Natural killer cell (primary cell): ENCODE measurements at regions not wholly inside any gene's neighbourhood (a gene's known extent, or its start where the extent isn't known, plus 50 kb on each side); places are given as distances from the start of the nearest gene placed in this dataset.

Experiments used
- ATAC-seq, 3 donors: fragments of 150-1000 bp in 2 of 3; fragments of 200-7000 bp in 1 of 3; cut with Tn5 transposase; 1 replicate in 1 of 3; 2 replicates in 2 of 3; pipeline ENCODE4 v1.10.0; 2021; ENCODE audit warnings: mild to moderate bottlenecking in 2 of 3, moderate library complexity in 2 of 3
- DNase-seq, 2 donors: peaks; one replicate each; pipeline versions ENCODE4 v3.0.0 to v3.0.0-alpha.2; 2013 to 2021; ENCODE audit warnings: mixed read lengths in 1 of 2
- H3K27ac ChIP-seq: one replicate; pipeline ENCODE4 v1.5.1; 2013; ENCODE audit warnings: mild to moderate bottlenecking, low read length
- H3K27me3 ChIP-seq: one replicate; pipeline ENCODE4 v1.6.1; 2013; ENCODE audit warnings: low read length; ENCODE audit not compliant: control insufficient read depth, insufficient read depth
- H3K36me3 ChIP-seq: one replicate; pipeline ENCODE4 v1.6.1; 2013; ENCODE audit warnings: low read length; ENCODE audit not compliant: control insufficient read depth, insufficient read depth
- H3K4me1 ChIP-seq: one replicate; pipeline ENCODE4 v1.6.1; 2013; ENCODE audit warnings: low read length; ENCODE audit not compliant: control insufficient read depth, insufficient read depth
- H3K4me3 ChIP-seq: one replicate; pipeline ENCODE4 v1.5.1; 2013; ENCODE audit warnings: low read length
- H3K9me3 ChIP-seq: one replicate; pipeline ENCODE4 v1.6.1; 2013; ENCODE audit warnings: low read length; ENCODE audit not compliant: control insufficient read depth, insufficient read depth
- H3K27ac Mint-ChIP-seq, 2 donors: one replicate each; pipeline ENCODE4 v1.8.0; 2022; ENCODE audit warnings: mild to moderate bottlenecking in 2 of 2, mixed read lengths in 2 of 2, moderate library complexity in 1 of 2
- H3K27me3 Mint-ChIP-seq, 2 donors: one replicate each; pipeline ENCODE4 v1.8.0; 2022; ENCODE audit warnings: low read depth in 2 of 2, mixed read lengths in 2 of 2
- H3K36me3 Mint-ChIP-seq: one replicate; pipeline ENCODE4 v1.8.0; 2022; ENCODE audit warnings: mixed read lengths
- H3K4me1 Mint-ChIP-seq, 2 donors: one replicate each; pipeline ENCODE4 v1.8.0; 2022; ENCODE audit warnings: mixed read lengths in 2 of 2
- H3K4me3 Mint-ChIP-seq: one replicate; pipeline ENCODE4 v1.8.0; 2022; ENCODE audit warnings: mild to moderate bottlenecking, moderate library complexity, mixed read lengths
- H3K9me3 Mint-ChIP-seq, 2 donors: one replicate each; pipeline ENCODE4 v1.8.0; 2022; ENCODE audit warnings: mixed read lengths in 2 of 2
- CTCF ChIP-seq: fragments of 200-600 bp; IDR thresholded peaks from one replicate; pipeline ENCODE4 v1.8.0; 2022; ENCODE audit warnings: antibody characterized with exemption
- WGBS: methylation state at CpG from one replicate; pipeline ENCODE4 v1.1.7; 2013; ENCODE audit warnings: missing lambda C conversion rate; ENCODE audit not compliant: insufficient coverage; 5-methylcytosine and 5-hydroxymethylcytosine counted together
- intact Hi-C: fragments of 100-400 bp; cut with micrococcal nuclease; formaldehyde crosslinking; loops from one replicate; pipeline ENCODE4 v1.14.2; 2022

GRCh38 chr6:167442796-167443680, 118.2 kb downstream of the TTLL2 start:
- no peak overlapping the region for H3K27ac Mint-ChIP-seq
- no peaks in the 10 kb centered on the region for H3K4me1 Mint-ChIP-seq
- intact Hi-C loops = no loop called here
- no peak for TF ChIP-seq CTCF
- Histone ChIP-seq H3K27ac (no peak overlapping the region), H3K4me3 (no peak overlapping the region), H3K9me3 (no peaks in the 10 kb centered on the region), H3K27me3 (no peaks in the 10 kb centered on the region), H3K4me1 (no peaks in the 10 kb centered on the region), H3K36me3 (no peaks in the 10 kb centered on the region)
- DNase-seq (no peak), ATAC-seq (no peak)
- WGBS = 69% methylated on average over 15 of the region's 15 CpGs
- peaks cover 8 to 18% of the 10 kb centered on the region in 2 donors for H3K27me3 Mint-ChIP-seq
- no peak overlapping the region for H3K4me3 Mint-ChIP-seq
- no peaks in the 10 kb centered on the region for H3K36me3 Mint-ChIP-seq
- H3K9me3 Mint-ChIP-seq = no peaks in the 10 kb centered on the region

GRCh38 chr6:167444602-167445346, 119.9 kb downstream of the TTLL2 start:
- Mint-ChIP-seq H3K4me1 (no peaks in the 10 kb centered on the region), H3K9me3 (no peaks in the 10 kb centered on the region), H3K27ac (no peak overlapping the region), H3K36me3 (no peaks in the 10 kb centered on the region), H3K4me3 (no peak overlapping the region), H3K27me3 (peaks cover 0 to 5% of the 10 kb centered on the region in 2 donors)
- TF ChIP-seq CTCF = no peak
- DNase-seq (no peak), ATAC-seq (no peak)
- intact Hi-C loops = no loop called here
- Histone ChIP-seq H3K4me3 (no peak overlapping the region), H3K27ac (no peak overlapping the region), H3K9me3 (no peaks in the 10 kb centered on the region), H3K27me3 (no peaks in the 10 kb centered on the region), H3K4me1 (no peaks in the 10 kb centered on the region), H3K36me3 (no peaks in the 10 kb centered on the region)
- WGBS = 93% methylated on average over 9 of the region's 9 CpGs

- Mint-ChIP-seq H3K27ac (no peak overlapping the region), H3K4me1 (no peaks in the 10 kb centered on the region), H3K4me3 (no peak overlapping the region), H3K9me3 (no peaks in the 10 kb centered on the region), H3K27me3 (no peaks in the 10 kb centered on the region), H3K36me3 (no peaks in the 10 kb centered on the region)
- intact Hi-C loops = no loop called here
- H3K4me3 ChIP-seq = no peak overlapping the region
- no peaks in the 10 kb centered on the region for H3K36me3 ChIP-seq
- WGBS = 88% methylated on average over 7 of the region's 7 CpGs
- no peaks in the 10 kb centered on the region for H3K9me3 ChIP-seq
- H3K27ac ChIP-seq = no peak overlapping the region
- no peak for ATAC-seq
- no peak for TF ChIP-seq CTCF
- H3K27me3 ChIP-seq = no peaks in the 10 kb centered on the region
- H3K4me1 ChIP-seq = no peaks in the 10 kb centered on the region
- DNase-seq = no peak
These were observed 120.7 kb downstream of the TTLL2 start for GRCh38 chr6:167445568-167445967.
